Right ventricle myocardium inferior (tissue), 1 donor: ENCODE measurements at regions not wholly inside any gene's neighbourhood (a gene's known extent, or its start where the extent isn't known, plus 50 kb on each side); places are given as distances from the start of the nearest gene placed in this dataset.

Source experiments
- ATAC-seq: fragments of 200-7000 bp; cut with Tn5 transposase; one replicate; pipeline ENCODE4 v1.9.1; 2020; ENCODE audit warnings: mild to moderate bottlenecking, moderate library complexity
- DNase-seq: peaks from one replicate; pipeline ENCODE4 v3.0.0; 2021; ENCODE audit errors: missing footprints
- intact Hi-C: fragments of 100-400 bp; cut with DNase I; formaldehyde crosslinking; loops from one replicate; pipeline ENCODE4 v1.11.0; 2022
- donor health status: DM: no; HTN: yes; CAD: no; lungs with severe emphysema.

DNA sequence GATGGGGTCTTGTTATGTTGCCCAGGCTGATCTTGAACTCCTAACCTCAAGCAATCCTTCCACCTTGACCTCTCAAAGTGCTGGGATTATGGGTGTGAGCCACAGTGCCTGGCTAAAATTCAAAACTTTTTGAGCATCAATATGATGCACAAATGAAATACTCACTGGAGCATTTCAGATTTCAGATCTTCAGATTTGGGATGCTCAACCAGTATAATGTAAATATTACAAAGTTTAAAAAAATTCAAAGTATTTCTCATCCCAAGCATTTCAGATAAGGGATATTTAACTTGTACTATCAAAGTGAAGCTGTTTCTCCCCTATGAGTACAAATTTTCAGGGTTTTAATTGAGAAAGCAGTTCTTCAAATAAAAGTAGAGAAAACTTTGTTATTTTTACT is 164.1 kb upstream of the CCDC68 start:
- ATAC-seq (no peak), DNase-seq (no peak)
- intact Hi-C loops, result no loop called here

GRCh38 chr18:55121397-55122170 is 162.3 kb upstream of the CCDC68 start:
- intact Hi-C loops, result no loop called here
- ATAC-seq, result no peak

DNA sequence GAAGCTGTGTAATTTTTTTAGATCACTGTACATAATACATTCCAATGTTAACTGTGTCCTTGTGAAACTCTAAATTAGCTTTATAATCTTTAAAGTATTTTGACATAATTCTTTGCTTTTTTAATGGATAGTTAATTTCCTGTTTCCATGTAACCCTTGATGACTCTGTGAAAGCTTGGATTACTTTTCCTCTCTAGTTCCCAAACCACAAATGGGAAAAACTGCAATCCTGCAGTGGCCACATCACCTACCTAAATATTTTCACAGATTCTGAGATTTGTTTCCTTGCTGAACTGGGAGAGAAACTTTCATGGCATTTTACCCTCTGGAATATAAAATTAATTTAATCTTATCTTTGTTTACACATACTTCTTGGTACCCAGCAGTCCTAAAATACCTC is 161.6 kb upstream of the CCDC68 start:
- no peak for ATAC-seq
- DNase-seq, result no peak
- intact Hi-C loops, result no loop called here

More at GRCh38 chr18:55121397-55122170, 162.3 kb upstream of the CCDC68 start:
- no peak for DNase-seq

- DNase-seq (no peak), ATAC-seq (no peak)
- intact Hi-C loops, result loop anchor here (10.0 kb wide), 1 partner anchor 215 kb away; no protein-coding TSS in a partner anchor
Measured at GRCh38 chr18:55119434-55119833, 160.2 kb upstream of the CCDC68 start.

DNA sequence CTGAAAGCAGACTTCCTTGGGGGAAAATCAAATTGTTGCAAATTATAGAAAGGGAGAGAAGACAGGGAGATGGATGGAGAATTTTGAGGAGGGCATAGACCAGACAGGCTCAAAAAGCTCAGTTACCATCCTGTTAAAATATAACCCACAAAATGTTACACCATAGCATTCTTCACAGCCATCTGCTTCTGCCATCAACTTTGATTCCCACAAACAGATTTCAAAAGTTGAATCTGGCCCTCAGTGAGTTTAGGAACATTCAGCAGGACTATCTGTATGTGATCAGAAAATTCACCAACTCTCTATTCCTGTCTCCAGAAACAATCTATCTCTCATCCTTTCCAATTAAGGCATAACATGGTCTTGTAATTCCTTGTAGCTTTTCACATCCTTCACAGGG is 159.8 kb upstream of the CCDC68 start:
- intact Hi-C loops, result loop anchor here (10.0 kb wide), 1 partner anchor 216 kb away; no protein-coding TSS in a partner anchor
- no peak for ATAC-seq

GRCh38 chr18:55116863-55117262 is 157.6 kb upstream of the CCDC68 start:
- ATAC-seq, result no peak
- DNase-seq, result no peak
- intact Hi-C loops, result loop anchor here (10.0 kb wide), 1 partner anchor 218 kb away; no protein-coding TSS in a partner anchor

More for the DNA sequence above, 159.8 kb upstream of the CCDC68 start:
- DNase-seq, result no peak

DNA sequence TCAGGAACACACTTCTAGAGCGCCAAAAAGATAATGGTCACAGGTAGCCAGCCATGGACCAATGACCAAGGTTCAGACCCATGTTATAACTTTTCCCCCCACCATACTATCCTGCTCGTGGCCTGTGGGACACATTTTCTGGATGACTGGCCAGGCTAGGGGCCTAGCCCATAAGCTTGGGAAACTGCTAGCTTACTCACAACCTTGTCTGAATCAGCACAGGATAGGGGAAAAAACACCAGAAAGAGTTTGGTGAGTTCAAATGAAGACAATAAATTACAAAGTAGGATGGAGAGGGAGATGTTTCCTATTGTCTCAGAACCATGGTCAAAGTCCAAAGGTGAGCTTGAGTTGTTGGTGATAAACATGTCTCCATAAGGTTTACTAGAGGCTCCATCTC is 156.3 kb upstream of the CCDC68 start:
- DNase-seq (no peak), ATAC-seq (no peak)
- intact Hi-C loops, result loop anchor here (10.0 kb wide), 1 partner anchor 219 kb away; no protein-coding TSS in a partner anchor

- DNase-seq (no peak), ATAC-seq (no peak)
- intact Hi-C loops, result loop anchor here (5.0 to 10.0 kb wide), 2 partner anchors 107 to 220 kb away; no protein-coding TSS in a partner anchor
Measured at GRCh38 chr18:55114876-55115275, 155.6 kb upstream of the CCDC68 start.

- intact Hi-C loops, result loop anchor here (5.0 to 10.0 kb wide), 2 partner anchors 109 to 221 kb away; no protein-coding TSS in a partner anchor
- DNase-seq, result no peak
- no peak for ATAC-seq
Measured at GRCh38 chr18:55113800-55114199, 154.5 kb upstream of the CCDC68 start.

GRCh38 chr18:55111271-55111670 is 152.0 kb upstream of the CCDC68 start:
- no peak for DNase-seq
- intact Hi-C loops, result loop anchor here (5.0 to 10.0 kb wide), 2 partner anchors 111 to 224 kb away; no protein-coding TSS in a partner anchor
- ATAC-seq, result no peak

GRCh38 chr18:55110436-55110835 is 151.2 kb upstream of the CCDC68 start:
- peak; percentile 57 for ATAC-seq
- intact Hi-C loops, result loop anchor here (5.0 to 10.0 kb wide), 2 partner anchors 112 to 224 kb away; no protein-coding TSS in a partner anchor
- no peak for DNase-seq

- intact Hi-C loops, result loop anchor here (5.0 to 10.0 kb wide), 4 partner anchors 112 to 675 kb away; no protein-coding TSS in a partner anchor
- ATAC-seq (peak; percentile 16), DNase-seq (no peak)
Measured at GRCh38 chr18:55109818-55110414, 150.7 kb upstream of the CCDC68 start.

GRCh38 chr18:55106906-55107305 is 147.6 kb upstream of the CCDC68 start:
- DNase-seq (no peak), ATAC-seq (no peak)
- intact Hi-C loops, result loop anchor here (1.0 to 10.0 kb wide), 3 partner anchors 23 to 678 kb away; no protein-coding TSS in a partner anchor

GRCh38 chr18:55106466-55106865 is 147.2 kb upstream of the CCDC68 start:
- DNase-seq (no peak), ATAC-seq (no peak)
- intact Hi-C loops, result loop anchor here (10.0 kb wide), 2 partner anchors 308 to 678 kb away; no protein-coding TSS in a partner anchor

DNA sequence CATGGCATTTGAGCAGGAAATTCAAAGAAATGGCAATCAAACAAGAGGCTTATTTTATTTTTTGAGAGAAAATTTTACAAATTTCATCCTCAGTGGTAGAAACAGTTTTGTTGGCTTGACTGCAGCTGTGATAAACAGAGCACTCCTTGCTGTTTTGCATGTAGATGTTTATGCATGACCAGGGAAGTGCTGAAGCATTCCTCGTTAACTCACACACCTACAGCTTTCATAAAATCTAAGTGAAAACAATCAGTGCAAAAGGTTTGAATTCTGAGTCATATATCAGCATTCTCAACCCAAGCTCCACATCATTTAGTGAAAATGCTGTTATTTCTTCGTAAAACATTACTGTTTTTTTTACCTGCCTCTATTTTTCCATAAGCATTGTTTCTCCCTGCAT is 146.6 kb upstream of the CCDC68 start:
- intact Hi-C loops, result loop anchor here (10.0 kb wide), 2 partner anchors 309 to 679 kb away; no protein-coding TSS in a partner anchor
- ATAC-seq (no peak), DNase-seq (no peak)

DNA sequence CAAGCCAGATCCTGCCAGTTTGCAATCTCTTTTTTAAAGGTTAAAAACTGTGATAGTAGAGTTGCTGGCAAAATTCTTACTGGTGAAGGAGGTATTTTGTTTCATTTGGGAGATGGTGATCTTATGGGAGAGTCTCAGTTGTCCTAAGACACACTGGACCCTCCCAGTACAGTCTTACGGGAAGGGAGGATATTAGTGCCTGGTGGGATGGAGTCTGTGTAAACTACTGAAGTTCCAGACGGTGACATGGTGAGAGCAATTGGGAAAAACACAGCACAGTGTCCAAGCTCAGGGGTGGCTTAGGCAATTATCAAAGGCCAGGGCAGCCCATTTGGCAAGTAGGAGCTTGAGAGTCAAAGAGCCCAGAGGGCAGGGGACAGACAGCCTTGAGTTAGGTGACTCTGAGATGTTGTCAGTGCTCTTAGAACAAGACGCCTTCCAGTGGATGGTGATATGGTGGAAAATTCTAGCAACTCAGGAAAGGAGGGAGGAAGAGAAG is 143.7 kb upstream of the CCDC68 start:
- intact Hi-C loops, result loop anchor here (10.0 kb wide), 2 partner anchors 312 to 682 kb away; no protein-coding TSS in a partner anchor
- no peak for DNase-seq
- ATAC-seq, result no peak

DNA sequence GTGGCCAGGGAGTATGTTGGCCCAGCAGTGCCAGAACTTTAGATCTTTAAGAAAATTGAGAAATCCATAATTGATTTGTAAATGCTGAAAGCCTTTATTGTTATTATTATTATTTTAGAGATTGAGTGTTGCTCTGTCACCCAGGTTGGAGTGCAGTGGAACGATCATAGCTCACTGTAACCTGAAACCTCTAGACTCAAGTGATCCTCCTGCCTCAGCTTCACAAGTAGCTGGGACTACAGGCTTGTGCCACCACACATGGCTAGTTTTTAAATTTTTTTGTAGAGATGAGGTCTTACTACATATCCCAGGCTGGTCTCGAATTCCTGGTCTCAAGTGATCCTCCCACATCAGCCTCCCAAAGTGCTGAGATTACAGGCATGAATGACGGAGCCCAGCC is 143.2 kb upstream of the CCDC68 start:
- DNase-seq (no peak), ATAC-seq (no peak)
- intact Hi-C loops, result loop anchor here (10.0 kb wide), 2 partner anchors 312 to 682 kb away; no protein-coding TSS in a partner anchor

DNA sequence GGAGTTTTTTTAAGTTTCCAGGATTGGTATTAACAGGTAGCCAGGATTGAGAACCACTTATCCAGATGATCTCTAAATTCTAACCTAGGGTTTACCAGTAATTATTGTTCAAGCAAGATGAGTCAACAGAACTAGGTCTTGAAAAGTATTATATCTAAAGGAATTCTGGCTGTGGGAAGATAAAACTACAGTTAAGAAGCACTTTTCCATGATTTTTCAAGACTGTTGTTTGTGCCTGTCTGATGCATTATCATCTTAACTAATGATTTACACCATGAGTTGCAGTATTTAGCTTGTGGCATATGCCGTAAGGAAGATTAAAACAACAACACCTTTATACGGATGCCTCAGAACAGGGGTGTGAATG is 142.2 kb upstream of the CCDC68 start:
- no peak for DNase-seq
- intact Hi-C loops, result loop anchor here (10.0 kb wide), 2 partner anchors 313 to 683 kb away; no protein-coding TSS in a partner anchor
- no peak for ATAC-seq

DNA sequence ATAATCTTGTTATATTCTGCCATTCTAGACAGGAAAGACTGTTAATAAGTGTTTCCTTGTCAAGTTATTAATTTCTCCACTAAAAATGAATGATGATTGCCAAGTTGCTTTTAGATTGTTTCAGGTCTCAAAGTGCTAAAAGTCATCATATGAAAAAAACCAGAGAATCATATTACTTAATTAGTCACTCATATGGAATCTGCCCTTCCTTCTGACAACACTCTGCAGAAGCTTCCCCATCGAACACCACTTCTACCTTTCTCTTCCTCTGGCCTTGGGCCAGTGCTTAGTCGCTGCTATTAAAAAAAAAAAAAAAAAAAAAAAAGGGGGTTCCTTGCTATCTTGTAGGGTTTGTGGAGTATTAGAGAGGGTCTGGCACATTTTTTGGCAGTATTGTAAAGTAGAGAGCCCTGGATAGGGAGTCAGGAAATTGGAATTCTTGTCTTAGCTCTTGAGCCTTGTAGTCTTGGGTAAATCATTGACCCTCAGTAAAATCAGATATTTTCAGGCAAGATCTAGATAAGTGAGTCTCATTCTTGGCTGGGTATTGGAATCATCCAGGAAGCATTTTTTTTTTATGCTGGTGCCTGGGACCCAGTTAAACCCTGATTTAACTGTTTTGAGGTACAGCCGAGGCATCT is 141.7 kb upstream of the CCDC68 start:
- DNase-seq, result no peak
- ATAC-seq, result no peak
- intact Hi-C loops, result loop anchor here (10.0 kb wide), 2 partner anchors 314 to 684 kb away; no protein-coding TSS in a partner anchor
